Activated naive CD4-positive, alpha-beta T cell (primary cell): ENCODE measurements at regions not wholly inside any gene's neighbourhood (a gene's known extent, or its start where the extent isn't known, plus 50 kb on each side); places are given as distances from the start of the nearest gene placed in this dataset.
"Not testable (repeated sequence)": the region's sequence is repeated elsewhere in the genome, so short reads cannot be mapped to it uniquely, and the experiment has no call there.

Experiments used
- DNase-seq, 4 experiments: peaks; one replicate each; lab custom pipeline; 2025; lab: John Stamatoyannopoulos, UW

DNA sequence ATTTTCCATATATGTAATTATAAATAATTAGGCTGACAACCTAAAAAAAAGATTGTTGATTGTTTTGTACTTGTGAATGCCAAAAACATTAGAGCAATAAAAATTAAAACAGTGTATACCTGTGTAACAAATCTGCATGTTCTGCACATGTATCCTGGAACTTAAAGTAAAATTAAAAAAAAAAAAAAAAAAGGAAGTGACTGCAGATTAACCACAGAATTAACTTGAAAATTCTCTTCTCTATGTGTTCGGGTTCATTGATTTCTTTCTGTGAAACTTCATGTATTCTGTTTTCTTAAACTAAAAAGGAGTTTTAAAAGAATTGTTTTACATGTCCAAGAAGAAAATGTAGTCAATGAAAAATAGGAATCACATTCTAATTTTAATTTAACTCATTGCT lies 95.7 kb downstream of the FASLG start:
- DNase-seq, result no peak

DNA sequence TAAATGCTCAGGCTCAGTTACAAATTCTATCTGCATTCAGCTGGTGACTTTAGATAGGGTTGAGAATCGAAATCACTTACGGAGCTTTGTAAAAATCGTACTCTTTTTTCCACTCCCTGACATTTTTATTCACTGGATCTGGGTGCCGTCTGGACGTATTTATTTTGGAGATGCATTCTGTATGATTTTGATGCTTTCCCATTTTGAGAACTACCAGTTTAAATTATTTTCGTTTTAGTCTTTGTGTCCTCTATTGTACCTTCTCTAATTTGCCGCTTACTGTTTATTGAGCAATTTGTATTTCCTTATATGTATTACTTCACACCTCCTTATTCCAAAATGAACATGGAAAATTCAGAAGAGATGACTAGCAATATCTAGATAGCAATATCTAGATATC lies 96.2 kb downstream of the FASLG start:
- DNase-seq, result no peak

DNA sequence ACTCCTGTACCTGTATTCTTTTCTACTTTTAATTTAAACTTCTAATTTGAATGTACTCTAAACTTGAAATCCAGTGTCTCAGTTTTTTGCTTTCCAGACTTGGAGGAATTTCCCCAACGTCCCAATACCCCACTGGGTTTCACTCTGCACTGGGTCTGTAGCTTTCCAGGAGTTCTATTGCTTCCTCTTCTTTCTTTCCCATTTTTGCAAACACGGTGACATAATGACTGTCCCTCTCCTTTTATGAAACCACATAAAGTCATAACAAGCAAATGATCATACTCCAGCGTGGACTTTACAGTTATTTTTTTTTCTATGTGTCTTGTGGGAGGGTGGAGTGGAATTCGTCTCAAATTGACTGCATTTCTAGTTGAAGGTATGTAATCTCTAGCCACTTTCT lies 97.1 kb downstream of the FASLG start:
- no peak for DNase-seq

DNA sequence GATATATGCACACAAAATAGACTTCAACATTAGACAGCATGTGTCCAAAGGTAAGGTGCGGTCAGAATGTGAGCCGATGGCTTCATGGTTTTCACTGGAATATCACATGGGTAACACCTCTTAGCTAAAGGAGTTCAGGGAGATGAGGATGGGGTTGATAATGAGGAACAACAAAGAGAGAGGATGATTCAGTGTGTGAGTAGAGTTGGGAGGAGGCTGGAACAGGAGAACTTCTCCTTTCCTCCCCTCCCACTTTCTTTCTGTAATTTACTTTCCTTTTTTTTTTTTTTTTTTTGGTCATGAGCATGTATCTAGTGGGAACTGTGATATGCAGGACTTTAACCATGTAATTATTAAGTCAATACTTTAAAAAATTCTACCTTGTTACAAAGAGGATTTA lies 99.4 kb downstream of the FASLG start:
- DNase-seq, result no peak

DNA sequence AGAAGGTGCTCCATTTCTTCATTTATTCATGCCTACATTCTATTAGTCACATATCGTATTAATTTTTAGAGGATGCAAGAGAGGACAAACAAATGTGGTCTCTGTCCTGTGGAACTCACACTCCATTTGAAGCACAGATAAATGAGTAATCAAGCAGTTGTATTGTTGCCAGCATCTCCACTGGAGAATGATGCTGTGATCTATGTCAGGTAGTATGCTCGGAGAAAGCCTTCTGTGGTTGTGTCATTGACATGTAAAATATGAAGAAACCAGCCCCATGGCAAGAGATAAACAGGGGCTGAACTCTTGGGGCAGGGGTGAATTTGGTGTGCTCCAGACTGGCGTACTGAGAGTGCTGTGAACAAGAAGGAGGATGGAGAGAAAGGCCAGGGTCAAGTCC lies 101.2 kb downstream of the FASLG start:
- DNase-seq, result no peak

DNA sequence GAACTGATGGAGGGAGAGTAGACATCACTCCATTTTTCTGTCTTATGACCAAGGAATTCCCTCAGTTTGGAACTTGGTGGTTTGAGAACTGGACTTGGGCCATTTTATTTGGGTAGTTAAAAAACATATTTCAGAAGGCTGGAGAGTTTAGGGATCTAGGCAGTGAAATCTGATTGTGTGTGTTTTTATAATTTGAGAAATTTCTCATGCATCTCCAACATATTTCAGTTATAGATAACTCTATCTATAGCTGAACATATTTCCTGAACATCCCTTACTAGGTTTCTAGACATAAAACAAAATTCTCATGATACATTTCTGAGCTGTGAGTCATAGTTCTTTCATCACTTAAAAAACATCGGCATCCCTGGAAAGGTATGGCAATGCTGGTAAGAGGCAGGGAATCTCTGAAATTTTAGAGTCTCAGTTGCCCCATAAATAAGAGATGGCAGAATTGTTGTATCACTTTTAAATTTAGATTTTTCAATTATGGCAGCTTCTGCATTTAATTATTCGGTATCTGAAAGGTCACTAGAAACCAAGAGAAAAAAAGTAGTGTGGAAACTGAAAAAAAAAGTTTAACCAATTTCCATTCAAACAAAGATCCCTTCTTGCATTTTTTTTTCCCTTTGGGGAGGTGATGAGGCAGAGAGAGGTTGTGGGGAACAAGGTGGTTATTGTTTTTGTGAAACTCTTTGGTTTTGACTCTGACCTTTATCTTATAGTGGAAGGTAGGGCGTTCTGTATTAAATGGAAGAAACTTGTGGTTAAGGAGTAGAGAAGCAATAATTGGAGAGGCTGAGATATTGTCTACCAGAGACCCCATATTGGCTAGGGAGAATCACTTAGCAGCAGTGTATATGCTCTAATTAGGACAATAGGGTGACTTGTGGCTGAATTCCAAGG lies 102.9 kb downstream of the FASLG start:
- DNase-seq, result no peak

DNA sequence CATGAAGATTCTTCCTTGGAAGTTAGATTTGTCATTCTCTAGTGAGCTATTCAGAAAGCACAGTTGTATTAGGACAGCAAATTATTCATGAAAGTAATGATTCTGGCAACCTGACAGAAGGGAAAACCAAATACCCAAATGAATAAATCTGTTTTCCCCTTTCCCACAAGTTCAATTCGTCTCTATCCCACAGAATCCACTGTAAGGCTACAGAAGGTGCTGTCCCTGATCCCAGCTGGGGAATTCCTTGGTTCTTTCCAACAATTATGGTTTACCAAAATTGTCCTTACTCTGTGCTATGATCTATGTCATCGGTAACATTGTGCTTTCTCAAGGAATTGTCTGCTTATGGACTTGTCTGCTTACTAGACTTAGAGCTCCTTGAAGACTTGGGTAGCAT lies 104.2 kb downstream of the FASLG start:
- no peak for DNase-seq

DNA sequence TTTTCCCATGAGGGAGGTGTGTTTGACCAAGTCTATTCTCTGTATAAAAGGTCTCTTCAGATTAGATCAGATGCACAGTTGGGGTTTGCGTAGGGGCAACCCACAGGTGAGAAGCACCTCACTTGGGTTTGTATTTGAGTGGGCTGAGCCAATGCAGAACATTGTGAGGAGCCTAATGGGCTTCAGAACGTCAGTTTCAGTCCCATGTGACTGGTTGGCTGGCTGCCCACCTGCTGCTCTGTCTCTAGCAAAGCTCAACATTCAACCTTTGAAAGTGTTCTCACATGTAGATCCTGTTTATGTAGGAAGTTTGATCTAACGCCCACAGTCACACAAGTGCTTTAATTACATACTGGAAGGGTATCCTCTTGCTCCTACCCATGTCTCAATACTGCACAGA lies 105.5 kb downstream of the FASLG start:
- DNase-seq, result peak in 2 of 4 experiments; percentile 33 to 56

DNA sequence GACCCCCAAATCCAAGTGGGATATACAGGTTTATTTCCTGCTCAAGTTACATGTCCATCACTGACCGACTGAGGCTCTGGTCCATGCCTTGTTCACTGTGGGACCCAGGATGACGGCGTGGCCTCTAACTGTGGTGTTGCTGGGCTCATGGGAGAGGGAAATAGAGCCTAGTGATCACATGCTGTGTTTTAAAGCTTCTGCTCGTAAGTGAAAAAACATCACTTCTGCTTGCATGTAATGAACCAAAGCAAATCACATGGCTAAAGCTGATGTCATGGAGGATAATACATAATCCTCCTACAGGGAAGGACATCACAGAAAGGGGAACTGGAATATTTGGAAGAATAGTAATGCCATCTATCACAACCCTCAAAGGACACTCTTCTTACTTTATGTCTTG lies 107.6 kb downstream of the FASLG start:
- no peak for DNase-seq

DNA sequence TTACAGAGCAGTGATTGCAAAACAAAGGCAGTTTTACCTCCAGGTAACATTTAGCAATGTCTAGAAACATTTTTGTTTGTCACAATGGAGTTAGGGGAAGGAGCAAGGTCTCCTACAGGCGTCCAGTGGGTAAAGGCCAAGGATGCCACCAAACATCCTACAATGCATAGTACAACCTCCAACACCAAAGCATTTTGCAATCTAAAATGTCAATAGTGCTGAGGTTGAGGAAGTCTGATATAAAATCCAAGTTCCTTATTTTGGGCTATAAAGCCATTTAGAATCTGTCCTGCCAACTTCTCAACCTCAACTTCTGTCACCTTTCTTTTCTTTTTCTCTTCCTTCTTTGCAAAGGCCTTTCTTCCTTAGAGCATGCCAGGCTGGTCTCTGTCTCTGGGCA lies 111.2 kb downstream of the FASLG start:
- DNase-seq, result no peak

DNA sequence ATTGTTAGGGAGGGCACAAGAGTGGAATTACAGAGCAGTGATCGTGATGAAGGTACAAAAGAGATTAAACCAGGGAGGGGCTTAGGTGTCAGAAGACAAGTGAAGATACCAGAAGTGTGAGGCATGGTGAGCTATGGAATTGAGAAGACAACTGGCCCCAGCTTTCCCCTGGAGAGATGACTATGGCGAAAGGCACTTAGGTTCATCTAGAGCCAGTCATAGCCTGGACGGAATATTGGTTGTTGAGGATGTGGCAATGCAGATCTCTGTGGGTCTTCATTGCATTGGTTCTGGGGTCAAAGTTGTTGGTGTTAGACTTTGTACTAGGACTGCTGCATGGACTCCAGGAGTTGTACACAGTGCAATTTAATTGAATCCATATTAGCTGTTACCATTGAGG lies 115.7 kb downstream of the FASLG start:
- no peak for DNase-seq

DNA sequence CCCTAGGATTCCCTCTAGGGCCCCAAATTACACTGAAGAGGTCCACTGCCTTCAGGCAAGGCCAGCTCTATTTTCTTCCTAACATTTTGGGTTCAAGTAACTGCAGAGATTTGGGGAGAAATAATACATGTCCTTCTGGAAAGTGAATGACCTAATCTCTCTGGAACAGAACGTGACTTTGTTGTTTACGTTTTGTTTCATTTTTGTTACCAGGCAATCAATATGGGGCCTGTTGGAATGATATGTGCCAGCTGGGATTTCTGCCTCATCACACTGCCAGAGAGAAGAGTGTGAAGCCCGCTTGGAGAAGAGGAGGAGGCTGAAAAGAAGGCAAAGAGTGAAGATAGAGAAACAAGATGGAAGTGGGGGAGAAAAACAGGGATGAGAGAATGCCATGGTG lies 116.7 kb downstream of the FASLG start:
- no peak for DNase-seq

DNA sequence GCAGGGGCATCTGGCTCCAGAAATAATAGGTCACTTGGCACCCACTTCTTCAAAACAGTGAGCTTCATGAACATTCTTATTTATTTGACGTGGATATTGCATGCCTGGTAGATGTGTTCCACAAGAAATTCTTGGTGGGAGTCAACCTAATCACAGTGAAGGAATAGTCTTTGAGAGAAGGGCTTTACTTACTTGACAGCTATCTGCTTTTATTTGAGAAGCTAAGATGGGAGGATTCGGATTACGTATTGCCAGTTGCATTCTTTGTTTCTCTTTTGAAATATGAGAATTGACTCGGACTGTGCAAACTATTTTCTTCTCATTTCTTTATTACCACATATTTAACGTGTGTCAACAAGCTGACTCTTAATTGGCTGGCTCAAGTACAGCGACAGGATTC lies 117.2 kb downstream of the FASLG start:
- DNase-seq, result no peak

DNA sequence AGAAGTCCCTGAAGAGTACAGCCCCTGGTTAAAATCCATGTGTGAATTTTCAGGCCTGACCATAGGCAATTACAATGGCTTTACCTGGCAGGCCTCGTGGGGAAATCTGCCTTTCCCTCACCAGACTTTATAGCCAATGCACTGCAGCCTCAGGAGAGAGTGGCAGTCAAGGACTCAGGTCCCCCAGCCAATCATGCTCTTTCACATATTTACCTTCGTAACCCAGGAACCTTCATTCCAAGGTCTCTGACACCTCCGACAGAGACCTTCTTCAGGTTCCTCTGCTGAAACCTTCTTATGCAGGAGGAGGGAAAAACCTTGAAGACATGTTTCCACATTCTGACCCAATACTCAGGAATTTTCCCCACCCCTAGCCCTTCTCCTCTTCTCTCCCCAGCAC lies 118.9 kb downstream of the FASLG start:
- no peak for DNase-seq

DNA sequence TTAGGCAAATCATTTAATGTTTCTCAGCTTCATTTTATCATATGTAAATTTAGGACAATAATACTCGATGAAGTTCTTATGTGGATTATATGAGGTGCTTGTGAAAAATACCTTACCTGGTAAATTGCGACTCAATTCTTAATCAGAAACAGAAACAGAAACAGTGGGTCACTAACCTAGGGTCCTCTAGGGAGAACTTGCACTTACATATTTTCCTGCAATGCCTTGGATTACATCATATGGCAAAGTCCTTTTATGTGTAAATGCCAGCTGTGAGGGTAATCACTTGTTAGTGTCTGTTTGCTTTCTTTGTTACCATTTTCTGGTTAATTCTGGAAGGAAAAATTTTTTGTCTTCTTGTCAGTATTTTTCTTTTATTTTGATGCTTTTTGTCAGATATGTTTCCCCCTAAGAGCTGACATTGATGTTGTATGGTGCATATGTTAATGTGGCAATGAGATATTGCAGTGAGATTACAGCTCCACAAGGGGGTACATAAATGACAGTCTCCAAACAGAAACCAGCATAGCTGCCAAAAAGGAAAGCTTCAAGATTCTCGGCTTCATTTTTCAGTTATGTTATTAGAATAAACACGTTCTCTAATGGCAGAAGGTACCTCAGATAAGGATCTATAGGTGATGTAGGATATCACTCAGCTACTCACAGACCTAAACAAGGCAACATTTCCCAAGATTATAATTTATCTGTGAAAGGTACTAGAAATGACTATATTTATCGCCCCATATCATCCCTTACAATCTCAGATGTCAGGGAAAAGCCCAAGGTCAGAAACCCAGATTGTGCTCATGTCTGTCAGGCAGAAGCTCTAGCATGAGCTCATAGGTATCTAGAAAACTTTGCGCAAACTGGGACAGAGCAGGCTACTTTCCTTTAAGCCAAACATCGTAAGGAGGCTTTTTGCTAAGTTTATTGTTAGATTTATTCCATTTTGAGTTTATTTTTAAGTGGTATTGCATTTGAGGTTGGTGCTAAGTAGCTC lies 119.9 kb downstream of the FASLG start:
- DNase-seq, result no peak

DNA sequence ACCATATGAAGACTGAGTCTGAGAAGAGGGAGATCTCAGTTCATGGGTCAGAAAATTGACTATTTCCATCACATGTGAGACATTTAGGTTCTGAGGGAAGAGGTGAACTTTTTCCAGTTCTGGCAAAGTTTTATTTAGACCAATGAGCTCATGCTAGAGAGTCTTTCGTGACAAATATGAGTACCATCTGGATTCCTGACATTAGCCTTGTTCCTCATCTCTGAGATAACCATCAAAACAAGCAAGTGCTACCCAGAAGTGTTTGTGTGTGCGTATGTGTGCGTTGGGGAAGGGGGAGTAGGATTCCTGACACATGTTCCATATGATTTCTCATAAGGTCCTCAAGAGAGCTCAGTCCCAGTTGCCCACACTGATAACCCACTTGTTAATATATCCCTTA lies 120.6 kb downstream of the FASLG start:
- DNase-seq, result no peak

DNA sequence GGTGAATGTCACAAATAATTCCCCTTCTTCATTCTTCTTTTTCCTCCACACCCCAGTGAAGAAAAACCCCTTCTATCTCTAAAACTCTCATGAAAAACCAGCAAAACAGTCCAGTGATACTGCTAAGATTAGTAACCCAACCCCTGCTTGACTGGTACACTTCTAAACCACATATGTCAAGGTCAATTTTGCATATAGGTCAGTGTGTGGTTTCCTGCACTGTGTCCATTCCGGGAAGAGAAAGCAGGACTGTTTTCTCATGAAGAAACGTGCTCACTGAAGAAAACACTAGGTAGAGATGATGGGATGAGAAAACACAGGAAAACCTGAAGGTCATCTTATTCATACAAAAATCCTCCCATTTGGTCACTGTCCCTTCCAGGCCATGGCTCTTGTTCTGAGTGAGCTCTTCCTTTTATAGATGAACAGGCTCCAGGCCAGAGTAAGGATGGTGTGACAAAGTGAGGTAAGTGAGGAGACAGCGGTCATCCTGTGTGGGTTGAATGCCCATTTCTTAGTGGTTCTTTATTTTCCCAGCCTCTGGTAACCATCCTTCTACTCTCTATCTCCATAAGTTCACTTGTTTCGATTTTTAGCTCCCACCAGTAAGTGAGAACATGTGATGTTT lies 122.7 kb downstream of the FASLG start:
- no peak for DNase-seq

DNA sequence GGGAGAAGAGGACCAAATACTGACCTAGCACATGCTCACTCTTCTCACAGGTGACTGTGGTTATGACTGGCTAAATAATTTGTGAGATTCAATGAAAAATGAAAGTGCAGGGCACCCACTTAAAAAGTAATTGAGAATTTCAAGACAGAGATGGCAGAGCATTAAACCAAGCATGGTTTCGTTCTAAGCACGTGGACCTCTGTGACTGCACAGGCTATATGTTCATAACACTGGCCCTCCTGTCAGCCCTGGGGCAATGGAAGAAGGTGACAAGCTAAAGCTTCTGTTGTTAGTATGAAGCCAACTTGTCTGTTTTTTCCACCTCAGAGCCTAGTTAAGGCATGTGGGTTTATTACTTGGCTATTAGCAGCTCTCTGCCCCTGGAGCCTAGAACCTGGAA lies 130.9 kb downstream of the FASLG start:
- no peak for DNase-seq

DNA sequence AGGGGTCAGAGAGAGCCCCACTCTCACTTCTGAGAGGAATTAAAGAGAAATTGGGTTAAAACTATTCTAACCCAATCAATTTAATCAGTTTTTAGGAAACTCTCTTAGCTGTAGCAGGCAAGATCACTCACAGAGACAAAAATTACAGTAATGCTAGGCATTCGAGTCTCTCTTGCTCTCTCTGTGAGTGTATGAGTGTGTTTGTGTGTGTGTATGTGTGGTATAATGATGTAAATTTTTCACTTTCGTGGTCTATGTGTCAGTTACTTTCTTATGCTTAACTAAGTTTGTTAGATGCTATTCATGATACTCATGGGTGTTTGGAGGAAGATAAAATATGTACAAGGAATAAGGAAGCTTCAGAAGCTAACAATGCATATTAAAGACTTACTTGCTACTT lies 131.3 kb downstream of the FASLG start:
- DNase-seq, result no peak

DNA sequence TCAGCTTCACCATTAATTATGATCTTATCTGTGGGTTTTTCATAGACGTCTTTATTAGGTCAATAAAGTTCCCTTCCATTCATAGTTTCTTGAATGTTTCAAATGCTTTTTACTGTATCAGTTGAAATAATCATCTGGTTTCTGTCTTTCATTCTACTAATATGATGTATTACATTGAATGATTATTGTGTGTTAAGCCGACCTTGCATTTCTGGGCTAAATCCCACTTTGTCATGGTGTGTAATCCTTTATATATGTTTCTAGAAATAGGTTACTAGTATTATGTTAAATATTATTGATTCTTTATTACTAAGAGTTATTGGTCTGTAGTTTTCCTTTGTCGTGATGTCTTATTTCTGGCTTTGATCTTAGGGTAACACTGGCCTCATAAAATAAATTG lies 134.9 kb downstream of the FASLG start:
- DNase-seq, result no peak

DNA sequence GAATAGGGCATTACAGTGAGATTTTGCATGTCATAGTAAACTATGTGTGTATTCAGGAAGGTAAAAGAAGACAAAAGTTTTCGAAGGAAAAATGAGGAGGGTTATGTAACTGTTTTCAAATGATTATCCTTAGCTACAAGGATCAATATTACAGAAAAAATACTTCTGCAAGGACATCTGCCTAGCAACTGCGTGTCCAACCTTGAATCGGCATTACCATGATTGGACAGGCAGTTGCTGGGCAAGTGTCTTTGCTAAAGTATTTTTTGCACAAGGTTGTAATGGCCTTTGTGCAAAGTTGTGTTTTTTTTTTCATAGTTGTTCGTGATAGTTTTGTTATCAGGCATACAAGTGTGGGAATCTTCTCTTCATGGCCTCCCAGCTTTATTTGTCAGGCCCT lies 136.8 kb downstream of the FASLG start:
- DNase-seq, result no peak

DNA sequence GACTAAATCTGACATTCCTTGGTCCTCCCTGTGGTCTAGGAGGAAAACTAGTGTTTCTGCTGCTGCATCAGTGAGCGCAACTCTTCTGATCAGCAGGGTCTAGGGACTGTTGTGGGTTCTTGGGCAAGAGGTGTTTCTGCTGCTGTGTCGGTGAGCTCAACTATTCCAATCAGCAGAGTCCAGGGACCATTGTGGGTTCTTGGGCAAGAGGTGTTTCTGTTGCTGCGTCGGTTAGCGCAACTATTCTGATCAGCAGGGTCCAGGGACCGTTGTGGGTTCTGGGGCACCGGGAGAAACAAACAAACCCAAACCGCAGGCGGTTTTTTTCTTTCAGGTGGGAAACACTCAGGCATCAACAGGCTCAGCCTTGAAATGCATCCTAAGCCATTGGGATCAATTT lies 140.9 kb downstream of the FASLG start:
- DNase-seq, result not testable (repeated sequence)
